ENCODE measurements at regions not wholly inside any gene's neighbourhood (a gene's known extent, or its start where the extent isn't known, plus 50 kb on each side); places are given as distances from the start of the nearest gene placed in this dataset.
"Not testable (repeated sequence)": the region's sequence is repeated elsewhere in the genome, so short reads cannot be mapped to it uniquely, and the experiment has no call there.

DNA sequence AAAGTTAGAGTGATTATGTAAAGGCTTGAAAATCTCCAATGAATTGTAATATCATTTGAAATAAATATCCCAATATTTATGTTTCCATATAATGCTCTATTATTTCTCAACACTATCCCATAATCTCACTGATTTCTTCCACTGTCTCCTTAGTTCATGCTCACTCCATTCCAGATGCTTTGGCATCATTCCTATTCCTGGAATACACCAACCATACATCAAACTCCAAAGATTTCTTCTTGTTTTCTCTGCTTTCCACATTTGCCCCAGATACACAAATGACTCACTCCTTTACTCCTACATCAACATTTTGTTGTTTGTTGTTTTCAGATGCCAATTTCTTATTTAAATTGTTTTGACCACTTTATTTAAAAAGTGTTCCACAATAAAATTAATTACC lies 1390.8 kb downstream of the ZPLD1 start:
- DNase-seq = no peak

DNA sequence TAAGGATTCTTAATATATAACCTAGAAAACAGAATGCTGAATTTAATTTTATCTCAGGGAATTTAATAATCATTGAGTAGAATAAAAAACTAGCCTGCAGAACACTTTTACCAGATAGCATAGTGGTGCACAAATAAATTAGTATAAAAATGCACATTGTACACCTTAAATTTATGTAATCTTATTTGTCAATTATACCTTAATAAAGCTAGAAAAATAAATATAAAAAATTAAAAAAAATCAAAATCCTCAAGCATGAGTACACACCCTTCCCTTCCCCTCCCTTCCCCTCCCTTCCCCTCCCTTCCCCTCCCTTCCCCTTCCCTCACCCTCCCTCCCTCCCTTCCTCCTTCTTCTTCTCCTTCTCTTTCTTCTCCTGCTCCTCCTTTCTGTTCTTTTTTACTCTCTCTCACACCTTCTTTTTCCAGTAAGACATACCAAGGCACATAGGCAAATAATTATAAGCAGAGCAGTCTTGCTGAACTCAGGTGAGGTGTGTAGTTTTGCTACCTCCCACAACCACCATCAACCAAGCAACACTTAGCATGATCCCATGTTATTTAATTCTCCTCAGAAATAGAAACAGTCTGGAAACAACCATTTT lies 1395.0 kb downstream of the ZPLD1 start:
- DNase-seq = no peak

DNA sequence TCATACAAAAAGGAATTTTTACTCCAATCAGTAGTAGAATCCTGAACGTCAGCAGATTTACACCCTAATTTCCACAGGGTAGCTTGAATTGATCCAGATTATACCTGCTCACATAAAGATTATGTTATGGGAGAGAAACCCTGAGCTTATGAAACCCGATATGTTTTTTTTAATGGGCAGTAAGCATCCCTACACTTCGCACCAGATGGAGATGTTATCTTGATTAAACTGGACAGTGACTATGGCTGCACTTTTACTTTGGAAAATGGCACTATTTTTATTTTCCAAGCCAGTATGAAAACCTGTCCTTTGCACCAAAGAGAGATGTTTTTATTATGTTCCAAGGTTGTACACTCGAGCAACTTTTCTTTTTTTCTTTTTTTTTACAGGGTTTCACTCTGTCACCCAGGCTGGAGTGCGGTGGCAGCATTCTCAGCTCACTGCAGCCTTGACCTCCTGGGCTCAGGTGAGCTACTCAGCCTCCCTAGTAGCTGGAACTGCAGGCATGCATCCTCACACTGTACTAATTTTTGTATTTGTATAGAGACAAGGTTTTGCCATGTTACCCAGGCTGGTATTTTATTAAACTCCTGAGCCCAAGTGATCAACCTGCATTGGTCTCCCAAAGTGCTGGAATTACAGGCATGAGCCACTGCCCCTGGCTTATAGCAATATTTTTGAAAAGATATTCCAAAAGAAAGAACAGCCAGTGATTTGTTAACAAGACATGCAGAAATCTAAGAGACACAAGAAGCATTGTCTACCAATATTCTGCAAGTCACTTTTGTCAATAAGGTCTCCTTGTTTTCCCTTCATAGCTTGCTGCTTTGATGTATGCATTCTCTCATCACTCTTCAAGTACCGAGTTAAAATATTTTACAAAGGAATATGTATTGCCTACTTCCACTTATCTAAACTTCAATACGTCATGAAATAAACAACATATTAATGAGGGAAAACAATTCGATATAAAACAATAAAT lies 1412.6 kb downstream of the ZPLD1 start:
- no peak for DNase-seq

DNA sequence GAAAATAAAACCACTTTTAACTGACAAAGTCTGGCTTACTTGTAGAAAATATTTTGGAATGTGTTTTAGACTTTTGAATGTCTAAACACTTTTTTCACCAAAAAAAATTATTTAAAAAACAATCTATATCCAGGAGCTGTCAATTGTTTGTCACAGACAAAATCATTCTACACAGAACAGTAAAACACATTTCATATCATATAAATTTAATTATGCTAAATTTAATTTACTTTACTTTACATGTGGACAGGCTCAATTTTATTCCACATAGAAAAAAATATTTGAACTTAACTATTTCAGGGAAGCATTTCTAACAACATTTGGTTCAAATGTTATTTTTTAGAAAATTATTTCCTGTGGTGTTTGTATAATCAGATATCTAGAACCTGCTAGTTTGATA lies 1417.0 kb downstream of the ZPLD1 start:
- no peak for DNase-seq

DNA sequence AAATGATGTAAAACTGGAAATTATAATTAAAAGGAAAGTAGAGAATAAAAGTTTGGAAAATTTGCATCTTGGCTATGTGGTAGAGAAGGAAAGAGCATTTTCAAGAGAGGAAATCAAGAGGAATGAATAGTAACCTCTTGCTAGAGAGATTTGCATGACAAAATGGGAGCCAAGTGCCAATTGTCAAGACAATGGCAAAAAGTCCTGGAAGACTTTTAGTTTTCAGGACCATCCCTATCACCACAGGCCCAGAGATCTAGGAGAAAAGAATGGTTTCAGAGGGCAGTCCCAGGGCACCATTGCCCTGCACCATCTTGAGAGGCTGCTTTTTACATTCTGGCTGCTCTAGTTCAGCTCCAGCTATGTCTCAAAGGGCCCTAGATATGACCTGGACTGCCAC lies 1427.6 kb downstream of the ZPLD1 start:
- no peak for DNase-seq

DNA sequence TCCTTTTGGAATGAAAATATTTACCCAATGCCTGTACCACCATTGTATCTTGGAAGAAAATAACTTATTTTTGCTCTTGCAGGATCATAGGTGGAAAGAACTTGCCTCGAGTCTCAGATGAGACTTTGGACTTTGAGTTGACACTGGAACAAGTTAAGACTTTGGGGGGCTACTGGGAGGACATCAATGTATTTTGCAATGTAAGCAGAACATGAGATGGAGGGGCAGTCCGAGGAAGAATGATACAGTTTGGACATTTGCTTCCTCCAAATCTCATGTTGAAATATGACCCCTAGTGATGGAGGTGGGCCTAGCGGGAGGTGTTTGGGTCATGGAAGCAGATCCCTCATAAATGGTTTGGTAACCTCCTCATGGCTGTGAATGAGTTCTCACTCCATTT lies 1428.6 kb downstream of the ZPLD1 start:
- DNase-seq = no peak

DNA sequence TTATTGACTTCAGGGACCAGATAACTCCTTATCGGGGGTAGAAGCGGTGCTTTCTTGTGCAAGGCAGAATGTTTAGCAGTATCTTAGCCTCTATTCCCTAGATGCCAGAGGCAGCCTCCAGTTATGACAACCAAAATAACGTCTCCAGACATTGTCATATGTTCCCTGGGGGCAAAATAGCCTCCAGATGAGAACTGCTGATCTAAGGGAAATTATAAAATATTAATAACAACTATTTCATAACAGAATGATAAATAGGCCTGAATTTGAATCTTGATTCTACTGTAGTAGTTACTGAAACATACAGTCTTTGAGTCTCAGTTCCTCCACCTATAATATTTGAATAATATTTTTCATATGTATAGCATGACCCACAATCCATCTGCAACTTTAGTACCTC lies 1431.3 kb downstream of the ZPLD1 start:
- DNase-seq = no peak

DNA sequence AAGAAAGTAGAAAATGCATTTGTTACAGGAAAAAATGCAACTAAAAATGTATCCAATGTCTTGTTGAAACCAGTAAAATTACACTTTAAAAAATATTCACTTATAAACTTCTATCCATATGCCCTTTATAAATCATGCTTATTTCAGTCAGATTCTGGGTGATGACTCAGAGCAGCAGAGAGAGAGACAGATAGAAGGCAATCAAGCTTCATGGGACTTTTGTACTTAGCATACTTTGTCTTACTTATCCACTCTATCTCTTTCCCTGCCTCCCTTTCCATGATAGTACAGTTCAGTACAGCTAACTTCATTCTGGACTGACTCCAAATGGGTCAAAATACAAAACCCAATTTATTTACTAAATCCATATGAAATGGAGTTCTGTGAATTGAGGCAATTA lies 1438.2 kb downstream of the ZPLD1 start:
- DNase-seq = no peak

DNA sequence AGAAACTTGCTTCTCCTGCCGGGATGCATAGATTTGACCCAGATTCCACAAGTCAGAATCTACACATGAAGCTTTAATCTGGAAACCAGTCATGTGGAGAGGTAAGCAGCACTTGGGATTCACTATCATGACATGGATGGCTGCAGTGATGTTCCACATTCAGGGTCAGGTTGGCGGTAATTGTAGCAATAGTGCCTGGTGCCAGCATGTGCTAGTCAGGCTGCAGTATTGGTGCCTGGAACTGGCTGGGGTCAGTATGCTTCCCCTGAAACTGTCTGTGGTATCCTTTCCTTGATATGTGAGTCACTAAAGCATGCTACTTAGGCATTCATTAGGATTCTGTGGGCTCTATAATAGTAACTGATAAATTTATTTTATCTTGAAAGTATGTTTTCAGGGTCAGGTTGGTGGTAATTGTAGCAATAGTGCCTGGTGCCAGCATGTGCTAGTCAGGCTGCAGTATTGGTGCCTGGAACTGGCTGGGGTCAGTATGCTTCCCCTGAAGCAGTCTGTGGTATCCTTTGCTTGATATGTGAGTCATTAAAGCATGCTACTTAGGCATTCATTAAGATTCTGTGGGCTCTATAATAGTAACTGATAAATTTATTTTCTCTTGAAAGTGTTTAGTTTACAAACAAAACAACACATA lies 1439.2 kb downstream of the ZPLD1 start:
- peak; percentile 13 for DNase-seq

DNA sequence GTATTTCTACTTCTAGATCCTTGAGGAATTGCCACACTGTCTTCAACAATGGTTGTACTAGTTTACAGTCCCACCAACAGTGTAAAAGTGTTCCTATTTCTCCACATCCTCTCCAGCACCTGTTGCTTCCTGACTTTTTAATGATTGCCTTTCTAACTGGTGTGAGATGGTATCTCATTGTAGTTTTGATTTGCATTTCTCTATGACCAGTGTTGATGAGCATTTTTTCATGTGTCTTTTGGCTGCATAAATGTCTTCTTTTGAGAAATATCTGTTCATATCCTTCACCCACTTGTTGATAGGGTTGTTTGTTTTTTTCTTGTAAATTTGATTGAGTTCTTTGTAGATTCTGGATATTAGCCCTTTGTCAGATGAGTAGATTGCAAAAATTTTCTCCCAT lies 1447.0 kb downstream of the ZPLD1 start:
- DNase-seq = not testable (repeated sequence)

DNA sequence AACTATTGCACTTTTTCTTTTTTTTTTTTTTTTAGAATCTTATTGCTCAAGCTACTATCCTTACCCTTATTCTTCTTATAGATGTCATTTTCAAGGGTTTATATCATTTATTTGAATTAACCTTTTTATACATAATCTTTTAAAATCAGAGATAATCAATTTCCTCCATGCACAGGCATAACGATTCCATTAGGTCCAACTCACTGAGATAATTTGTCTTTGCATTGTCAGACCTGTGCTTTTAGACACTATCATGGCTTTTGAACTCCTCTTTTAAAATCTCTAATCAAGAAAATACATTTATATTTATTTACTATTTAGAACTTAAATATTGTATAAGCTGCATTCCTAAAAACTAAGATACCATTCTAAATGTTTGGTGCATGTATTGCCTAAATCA lies 1454.9 kb downstream of the ZPLD1 start:
- no peak for DNase-seq

DNA sequence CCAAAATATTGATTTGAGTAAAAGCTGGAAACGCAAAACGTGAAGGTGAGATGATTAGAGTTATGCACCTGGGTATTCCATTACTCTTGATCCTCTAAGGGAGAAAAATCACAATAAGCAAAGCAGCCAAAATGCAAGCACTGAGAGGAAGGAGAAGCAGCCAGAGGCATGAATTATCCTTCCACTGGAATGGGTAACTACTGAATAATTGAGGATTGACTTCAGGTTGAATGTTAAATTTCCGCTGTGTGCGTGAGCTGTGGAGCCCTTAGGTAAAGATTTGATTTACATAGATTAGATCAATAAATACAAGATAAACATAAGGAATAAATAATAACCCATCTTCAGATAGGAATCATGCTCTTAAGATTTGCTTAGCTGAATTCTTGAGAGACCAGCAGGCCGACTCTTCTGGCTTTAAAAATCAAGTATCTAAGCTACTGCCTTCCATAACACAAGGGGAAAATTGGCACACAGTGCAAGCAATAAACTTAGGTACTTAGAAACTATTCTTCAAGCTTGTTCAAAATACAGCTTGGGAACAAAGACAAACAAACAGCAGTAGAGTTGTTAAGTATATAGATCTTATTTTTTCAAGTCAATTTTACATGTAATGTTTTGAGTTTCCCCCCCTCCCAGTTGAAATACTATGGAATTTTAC lies 1459.5 kb downstream of the ZPLD1 start:
- DNase-seq = no peak

DNA sequence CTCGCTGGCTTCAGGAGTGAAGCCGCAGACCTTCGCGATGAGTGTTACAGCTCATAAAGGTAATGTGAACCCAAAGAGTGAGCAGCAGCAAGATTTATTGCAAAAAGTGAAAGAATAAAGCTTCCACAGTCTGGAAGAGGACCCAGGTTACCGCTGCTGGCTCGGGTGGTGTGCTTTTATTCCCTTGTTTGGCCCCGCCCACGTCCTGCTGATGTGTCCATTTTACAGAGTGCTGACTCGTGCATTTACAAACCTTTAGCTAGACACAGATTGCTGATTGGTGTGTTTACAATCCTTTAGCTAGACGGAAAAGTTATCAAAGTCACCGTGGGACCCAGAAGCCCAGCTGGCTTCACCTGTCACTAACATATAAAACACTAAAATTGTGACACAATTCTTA lies 1464.5 kb downstream of the ZPLD1 start:
- no peak for DNase-seq

DNA sequence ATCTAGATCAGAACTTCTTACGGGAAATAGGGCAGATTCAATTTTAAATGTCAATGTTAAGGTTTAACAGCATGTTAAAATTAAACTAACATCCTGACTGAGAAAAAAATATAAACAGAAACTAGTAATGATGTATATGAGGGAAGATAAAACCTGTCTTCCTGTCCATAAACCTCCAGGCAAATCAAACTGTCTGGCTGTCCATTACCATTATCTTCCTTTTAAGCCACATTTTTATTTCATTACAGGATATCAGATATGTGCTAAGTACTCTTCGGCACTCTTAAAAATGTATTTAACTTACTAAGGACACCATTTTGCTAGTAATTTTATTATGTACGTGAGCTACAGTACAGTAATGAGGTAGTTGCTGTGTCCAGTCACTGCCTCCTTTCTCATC lies 1461.7 kb upstream of the ALCAM start:
- no peak for DNase-seq

DNA sequence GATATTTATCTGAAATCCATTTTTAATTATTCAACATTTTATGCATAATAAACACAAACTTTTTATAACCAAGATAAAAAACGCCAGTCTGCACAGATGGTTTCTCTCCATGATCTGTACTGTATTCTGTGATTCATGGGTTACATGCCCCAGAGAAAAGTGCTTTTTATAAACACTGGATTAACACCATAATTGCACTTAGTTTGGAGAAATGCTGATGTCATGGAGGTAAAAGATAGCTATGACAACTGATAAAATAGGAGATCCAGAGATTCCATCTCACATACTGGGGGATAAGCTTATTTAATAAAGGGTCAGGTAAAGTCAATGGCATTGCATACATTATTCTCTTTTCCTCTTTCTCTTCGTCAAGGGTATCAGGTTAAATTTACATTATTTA lies 1460.4 kb upstream of the ALCAM start:
- DNase-seq = no peak

DNA sequence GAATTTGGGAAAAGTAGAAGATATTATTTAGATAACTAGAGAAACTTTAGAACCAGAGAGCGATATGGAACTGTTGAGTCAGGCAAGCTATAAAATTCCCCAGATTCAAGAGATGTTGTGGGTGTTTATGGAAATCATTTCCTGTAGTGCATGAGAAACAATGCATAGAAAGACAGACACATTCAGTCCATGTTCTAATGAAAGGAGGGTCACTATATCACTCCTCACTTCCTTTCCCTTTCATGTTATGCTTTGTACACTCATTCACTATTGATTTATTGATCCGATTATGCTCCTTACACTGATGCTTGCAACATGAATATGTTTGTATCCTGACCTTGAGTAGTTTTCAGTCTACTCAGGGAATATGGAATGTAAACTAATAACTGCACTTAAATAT lies 1459.9 kb upstream of the ALCAM start:
- no peak for DNase-seq

DNA sequence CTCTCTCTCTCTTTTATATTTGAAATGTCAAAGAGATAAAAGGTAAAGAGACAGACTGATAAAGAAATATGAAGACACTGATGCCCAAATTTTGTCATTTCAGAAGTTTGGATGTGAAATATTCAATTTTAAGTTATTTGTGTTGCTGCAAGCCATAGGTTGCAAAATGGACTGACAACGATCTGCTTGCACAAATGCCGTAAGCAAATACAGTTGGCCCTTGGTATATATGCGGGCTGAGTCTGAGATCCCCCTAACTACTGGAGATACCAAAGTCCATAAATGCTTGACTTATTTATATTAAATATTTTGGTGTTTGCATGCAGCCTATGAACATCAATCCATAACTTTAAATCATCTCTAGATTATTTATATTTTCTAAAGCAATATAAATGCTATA lies 1459.1 kb upstream of the ALCAM start:
- no peak for DNase-seq

DNA sequence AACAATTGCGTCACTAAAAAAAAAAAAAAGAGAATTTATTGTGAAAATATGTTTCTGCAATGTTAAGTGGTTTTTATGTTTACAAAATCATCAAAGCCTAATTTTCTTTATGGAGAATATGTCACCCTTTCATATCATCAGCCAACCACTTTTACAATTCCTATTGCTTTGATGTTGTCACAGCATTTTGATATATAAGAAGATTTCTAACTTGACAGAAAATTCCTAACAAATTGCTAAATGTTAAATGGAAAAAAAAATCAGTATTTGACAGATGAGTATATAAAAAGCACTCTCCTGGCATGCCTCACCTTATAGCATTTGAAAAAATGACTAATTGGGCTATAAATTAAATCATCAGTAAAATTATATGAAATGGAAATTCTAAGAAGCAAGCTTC lies 1457.3 kb upstream of the ALCAM start:
- no peak for DNase-seq

DNA sequence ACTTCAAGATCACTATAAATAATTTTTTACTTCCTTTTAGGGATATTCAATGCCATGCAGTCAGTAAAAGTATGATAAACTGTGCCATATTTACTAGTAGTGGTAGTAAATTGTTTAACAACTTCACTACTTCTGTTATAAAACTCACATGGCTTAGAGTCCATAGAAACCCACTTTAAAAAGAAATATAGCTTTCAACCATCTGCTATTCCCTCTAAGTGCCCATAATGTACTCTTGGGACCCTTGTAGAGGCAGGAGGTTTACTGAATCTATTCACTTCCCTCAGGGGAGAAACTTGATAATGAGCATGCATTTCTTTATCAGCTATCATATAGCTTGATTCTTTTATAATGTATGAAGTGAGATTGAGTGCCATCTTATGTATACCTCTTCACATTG lies 1448.4 kb upstream of the ALCAM start:
- no peak for DNase-seq

DNA sequence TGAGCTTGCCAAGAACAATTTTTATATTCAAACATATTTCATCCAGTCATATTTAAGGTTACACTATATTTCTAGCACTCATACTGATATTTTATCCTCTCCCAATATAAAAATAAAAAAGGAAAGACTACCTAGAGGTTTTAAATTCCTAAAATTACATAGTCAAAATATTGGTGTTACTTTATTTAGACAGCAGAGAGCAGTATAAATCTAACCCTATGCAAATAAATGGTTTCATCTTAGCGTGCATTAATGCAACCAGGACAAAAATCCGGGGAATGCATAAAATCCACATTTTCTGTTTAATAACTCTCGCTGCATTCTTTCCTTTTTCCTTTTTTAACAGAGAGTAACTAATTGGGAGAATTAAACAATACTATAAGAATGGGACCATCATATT lies 1447.4 kb upstream of the ALCAM start:
- DNase-seq = no peak

DNA sequence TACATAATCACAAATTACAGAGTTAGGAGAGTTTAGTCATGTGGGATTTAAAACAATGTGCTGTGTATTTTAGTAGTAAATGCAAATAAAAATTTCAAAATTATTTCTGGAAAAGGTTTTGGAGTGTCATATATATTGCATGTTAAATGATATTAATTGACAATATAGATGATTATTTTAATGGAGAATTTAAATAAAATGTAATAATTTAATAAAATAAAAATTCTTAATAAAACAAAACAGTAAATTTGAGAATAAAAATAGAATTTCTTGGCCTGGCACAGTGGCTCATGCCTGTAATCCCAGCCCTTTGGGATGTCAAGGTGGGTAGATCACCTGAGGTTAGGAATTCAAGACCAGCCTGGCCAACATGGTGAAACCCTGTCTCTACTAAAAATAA lies 1442.8 kb upstream of the ALCAM start:
- no peak for DNase-seq

DNA sequence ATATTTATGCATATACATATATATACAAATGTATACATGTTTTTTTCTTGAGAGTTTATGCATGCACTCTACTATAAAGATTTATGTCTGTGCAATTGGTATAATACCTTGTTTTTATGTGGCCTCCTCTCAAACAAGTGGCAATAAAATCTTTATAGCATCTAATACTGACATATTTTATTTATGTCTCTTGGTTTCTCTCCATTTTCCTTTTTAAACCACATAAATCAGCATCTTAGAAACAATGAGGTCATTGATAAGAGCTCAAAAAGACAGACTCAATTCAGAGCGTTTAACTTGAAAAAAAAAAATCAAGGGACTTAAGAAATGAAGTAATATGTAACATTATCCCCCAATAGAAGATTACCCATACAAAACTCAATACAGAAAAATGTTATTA lies 1442.2 kb upstream of the ALCAM start:
- no peak for DNase-seq

DNA sequence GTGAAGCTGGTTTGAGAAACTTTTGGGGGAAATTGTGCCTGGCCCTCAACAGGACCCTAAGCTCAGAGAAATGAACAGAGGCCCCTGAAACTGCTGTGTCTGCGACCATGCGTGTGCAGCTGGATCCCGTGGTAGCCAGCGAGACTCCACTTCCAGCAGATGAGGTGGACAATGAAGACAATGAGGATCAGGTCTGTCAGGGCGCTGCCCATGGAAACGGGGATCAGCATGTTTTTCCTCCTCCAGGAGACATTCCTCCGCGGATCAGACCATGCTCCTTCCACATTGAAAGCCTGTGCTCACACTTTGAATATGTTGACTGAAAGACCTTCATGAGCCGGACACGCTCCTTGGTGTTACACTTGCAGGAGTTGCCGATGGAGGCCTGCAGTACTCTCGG lies 1439.8 kb upstream of the ALCAM start:
- DNase-seq = no peak

DNA sequence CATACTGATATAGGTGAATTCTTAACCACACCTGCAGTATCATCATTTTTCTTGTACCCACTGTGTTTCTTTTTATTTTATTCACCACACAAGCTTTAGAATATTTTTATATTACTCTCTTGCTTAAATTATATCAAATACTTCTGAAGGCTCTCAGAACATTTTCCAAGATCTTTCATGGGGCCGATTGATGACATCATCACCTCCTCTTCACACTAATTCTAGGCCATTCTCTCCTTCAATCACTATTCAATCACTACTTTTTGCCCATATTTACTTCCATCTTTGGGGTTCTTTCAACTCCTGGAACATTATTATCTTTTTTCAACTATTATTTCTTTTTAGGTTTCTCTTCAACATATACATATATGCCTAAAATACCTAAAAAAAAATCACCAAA lies 1438.8 kb upstream of the ALCAM start:
- no peak for DNase-seq
